ENCODE measurements at regions not wholly inside any gene's neighbourhood (a gene's known extent, or its start where the extent isn't known, plus 50 kb on each side); places are given as distances from the start of the nearest gene placed in this dataset.

GRCh38 chr1:60430375-60430774 lies 356.8 kb upstream of the C1orf87 start:
- H3K23me2 ChIP-seq (ENCODE audit: insufficient read length, low read depth, low read length, poor library complexity, severe bottlenecking), result no peaks in the 10 kb centered on the region
- H3K79me2 ChIP-seq (ENCODE audit: insufficient read depth, low read length), result no peaks in the 10 kb centered on the region
- H2BK12ac ChIP-seq (ENCODE audit: insufficient read length, low read depth, low read length), result no peak overlapping the region
- no peak overlapping the region for H3K14ac ChIP-seq (ENCODE audit: insufficient read depth, low read length)
- no peak overlapping the region for H3K56ac ChIP-seq (ENCODE audit: insufficient read length, low read depth, low read length)
- H2BK120ac ChIP-seq (ENCODE audit: low read depth, low read length, poor library complexity, severe bottlenecking), result no peak overlapping the region
- H4K20me1 ChIP-seq (ENCODE audit: control insufficient read depth, insufficient read depth, insufficient read length), result no peaks in the 10 kb centered on the region
- H3K27ac ChIP-seq (ENCODE audit: insufficient read length, low read depth, low read length), result no peak overlapping the region
- Mint-ChIP-seq H3K27ac (no peak overlapping the region), H3K4me1 (no peaks in the 10 kb centered on the region), H3K36me3 (ENCODE audit: insufficient read depth in 1 of 3, low read depth in 3 of 3) (peaks cover 8 to 20% (median 13%) of the 10 kb centered on the region in 3 experiments), H3K9me3 (peaks cover 22 to 26% of the 10 kb centered on the region in 2 experiments), H3K4me3 (no peak overlapping the region), H3K27me3 (ENCODE audit: low read depth) (no peaks in the 10 kb centered on the region)
- H3K79me1 ChIP-seq (ENCODE audit: insufficient read depth, low read depth, low read length, poor library complexity, severe bottlenecking), result no peaks in the 10 kb centered on the region
- no peak overlapping the region for H4K8ac ChIP-seq (replicated peaks; ENCODE audit: insufficient read length, low read depth, low read length)
- H4K5ac ChIP-seq (ENCODE audit: insufficient read length, low read depth, low read length), result no peak overlapping the region
- H3K4ac ChIP-seq (ENCODE audit: low read depth, low read length), result no peak overlapping the region
- H4K91ac ChIP-seq (ENCODE audit: insufficient read length, low read depth, low read length), result no peak overlapping the region
- H3K9me3 ChIP-seq (ENCODE audit: control insufficient read depth, low read depth, low read length), result no peaks in the 10 kb centered on the region
- TF ChIP-seq, protein P1, sequence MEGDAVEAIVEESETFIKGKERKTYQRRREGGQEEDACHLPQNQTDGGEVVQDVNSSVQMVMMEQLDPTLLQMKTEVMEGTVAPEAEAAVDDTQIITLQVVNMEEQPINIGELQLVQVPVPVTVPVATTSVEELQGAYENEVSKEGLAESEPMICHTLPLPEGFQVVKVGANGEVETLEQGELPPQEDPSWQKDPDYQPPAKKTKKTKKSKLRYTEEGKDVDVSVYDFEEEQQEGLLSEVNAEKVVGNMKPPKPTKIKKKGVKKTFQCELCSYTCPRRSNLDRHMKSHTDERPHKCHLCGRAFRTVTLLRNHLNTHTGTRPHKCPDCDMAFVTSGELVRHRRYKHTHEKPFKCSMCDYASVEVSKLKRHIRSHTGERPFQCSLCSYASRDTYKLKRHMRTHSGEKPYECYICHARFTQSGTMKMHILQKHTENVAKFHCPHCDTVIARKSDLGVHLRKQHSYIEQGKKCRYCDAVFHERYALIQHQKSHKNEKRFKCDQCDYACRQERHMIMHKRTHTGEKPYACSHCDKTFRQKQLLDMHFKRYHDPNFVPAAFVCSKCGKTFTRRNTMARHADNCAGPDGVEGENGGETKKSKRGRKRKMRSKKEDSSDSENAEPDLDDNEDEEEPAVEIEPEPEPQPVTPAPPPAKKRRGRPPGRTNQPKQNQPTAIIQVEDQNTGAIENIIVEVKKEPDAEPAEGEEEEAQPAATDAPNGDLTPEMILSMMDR (conservative IDR thresholded peaks at IDR 0.05), result no peak
- H2BK20ac ChIP-seq (ENCODE audit: low read depth, low read length, poor library complexity, severe bottlenecking), result no peak overlapping the region
- no peaks in the 10 kb centered on the region for H3K4me1 ChIP-seq (ENCODE audit: insufficient read depth, low read length)
- H2BK5ac ChIP-seq (ENCODE audit: insufficient read length, low read length), result no peak overlapping the region
- no peak overlapping the region for H3K4me2 ChIP-seq (ENCODE audit: insufficient read depth, insufficient read length, low read length)
- no CpG with 5 or more reads among the region's 2 CpGs for WGBS (ENCODE audit: extremely low coverage, insufficient read length, low lambda C conversion rate)
- no peak overlapping the region for H2AK5ac ChIP-seq (ENCODE audit: insufficient read length, low read length)
- H2BK15ac ChIP-seq (ENCODE audit: low read depth, low read length), result no peak overlapping the region
- no peak overlapping the region for H3K18ac ChIP-seq (ENCODE audit: insufficient read length, low read depth, low read length)
- H3K9ac ChIP-seq (ENCODE audit: extremely low read depth, insufficient read length, low read length), result no peak overlapping the region
- no peak for DNase-seq
- no peak overlapping the region for H2AFZ ChIP-seq (ENCODE audit: low read length)
- H3K27me3 ChIP-seq (ENCODE audit: insufficient read depth, low read length), result no peaks in the 10 kb centered on the region
- H3T11ph ChIP-seq (ENCODE audit: low read length), result no peak overlapping the region
- H3K23ac ChIP-seq (ENCODE audit: insufficient read length, low read depth, low read length), result no peak overlapping the region
